DOHH2 (cell line): ENCODE measurements at regions not wholly inside any gene's neighbourhood (a gene's known extent, or its start where the extent isn't known, plus 50 kb on each side); places are given as distances from the start of the nearest gene placed in this dataset.

Experiments
- H3F3A ChIP-seq: fragments of 200-600 bp; sonication (generic), shearing (Covaris generic); 2 replicates; pipeline ENCODE4 v1.6.0; 2016; ENCODE audit warnings: antibody characterized with exemption, mild to moderate bottlenecking; ENCODE audit not compliant: control insufficient read depth, insufficient read depth
- H3K27ac ChIP-seq: fragments of 200-600 bp; sonication (generic); 2 replicates; pipeline ENCODE4 v1.5.1; 2014; ENCODE audit warnings: low read depth, mild to moderate bottlenecking, low read length, moderate library complexity
- H3K27me3 ChIP-seq: fragments of 200-600 bp; sonication (generic); 2 replicates; pipeline ENCODE4 v1.6.1; 2014; ENCODE audit warnings: mild to moderate bottlenecking, low read length, mixed read lengths; ENCODE audit not compliant: control insufficient read depth
- H3K36me3 ChIP-seq: fragments of 200-600 bp; sonication (generic); 2 replicates; pipeline ENCODE4 v1.6.1; 2014; ENCODE audit warnings: mild to moderate bottlenecking, low read length, moderate library complexity, mixed read lengths; ENCODE audit not compliant: control insufficient read depth
- H3K4me1 ChIP-seq: fragments of 200-600 bp; sonication (generic); 2 replicates; pipeline ENCODE4 v1.6.1; 2014; ENCODE audit warnings: mild to moderate bottlenecking, low read length, mixed read lengths; ENCODE audit not compliant: control insufficient read depth
- H3K4me2 ChIP-seq: fragments of 200-600 bp; sonication (generic); 2 replicates; pipeline ENCODE4 v1.6.0; 2014; ENCODE audit warnings: mild to moderate bottlenecking, low read length, moderate library complexity
- H3K4me3 ChIP-seq: fragments of 200-600 bp; sonication (generic); 2 replicates; pipeline ENCODE4 v1.5.1; 2014; ENCODE audit warnings: mild to moderate bottlenecking, low read length, mixed read lengths
- H3K79me2 ChIP-seq: fragments of 200-600 bp; sonication (generic); 2 replicates; pipeline ENCODE4 v1.6.1; 2014; ENCODE audit warnings: mild to moderate bottlenecking, low read length, mixed read lengths; ENCODE audit not compliant: control insufficient read depth
- H3K9me2 ChIP-seq: fragments of 200-600 bp; sonication (generic); replicated peaks from 2 replicates; pipeline ENCODE4 v1.6.1; 2014; ENCODE audit warnings: mild to moderate bottlenecking, low read length, mixed read lengths; ENCODE audit not compliant: control insufficient read depth
- H3K9me3 ChIP-seq: fragments of 200-600 bp; sonication (generic); 2 replicates; pipeline ENCODE4 v1.6.1; 2014; ENCODE audit warnings: antibody characterized with exemption, low read length, mixed read lengths; ENCODE audit not compliant: control insufficient read depth, insufficient read depth
- H4K20me1 ChIP-seq: fragments of 200-600 bp; sonication (generic); 2 replicates; pipeline ENCODE4 v1.6.0; 2014; ENCODE audit warnings: low read depth, mild to moderate bottlenecking, antibody characterized with exemption, low read length, moderate library complexity; ENCODE audit not compliant: control insufficient read depth, insufficient read depth
- EZH2phosphoT487 ChIP-seq: fragments of 200-600 bp; sonication (generic); IDR thresholded peaks from 2 replicates; pipeline ENCODE4 v1.6.1; 2017; ENCODE audit warnings: borderline replicate concordance, mild to moderate bottlenecking, antibody characterized with exemption, low read length, moderate library complexity, mixed read lengths
- TF ChIP-seq, protein P1 (sequence below): fragments of 200-600 bp; sonication (generic); IDR thresholded peaks from one replicate; pipeline ENCODE4 v1.5.1; 2014; ENCODE audit warnings: antibody characterized with exemption, mild to moderate bottlenecking, low read depth, low read length; ENCODE audit not compliant: poor library complexity, severe bottlenecking

DNA sequence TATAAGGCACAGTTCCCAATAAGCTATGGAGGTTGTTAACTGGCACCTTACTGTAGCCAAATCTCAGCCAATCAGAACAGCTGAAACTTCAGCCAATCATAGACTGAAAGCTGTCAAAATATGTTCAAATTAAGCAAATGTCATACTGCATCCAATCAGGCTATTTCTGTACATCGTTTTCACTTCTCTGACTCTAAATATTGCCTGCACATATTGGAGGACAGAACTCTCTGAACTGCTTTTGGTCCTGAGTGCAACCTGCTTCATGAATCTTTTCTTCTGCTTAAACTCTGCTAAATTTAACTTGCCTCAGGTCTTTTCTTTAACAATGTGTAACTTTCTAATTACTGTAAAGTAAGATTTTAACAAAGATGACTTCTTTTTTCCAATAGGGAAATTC lies 1198.9 kb upstream of the PCDH7 start:
- H3K36me3 ChIP-seq, result no peaks in the 10 kb centered on the region
- H3K27ac ChIP-seq, result no peak overlapping the region
- H3K4me1 ChIP-seq, result no peaks in the 10 kb centered on the region
- H3K79me2 ChIP-seq, result no peaks in the 10 kb centered on the region
- TF ChIP-seq, protein P1, sequence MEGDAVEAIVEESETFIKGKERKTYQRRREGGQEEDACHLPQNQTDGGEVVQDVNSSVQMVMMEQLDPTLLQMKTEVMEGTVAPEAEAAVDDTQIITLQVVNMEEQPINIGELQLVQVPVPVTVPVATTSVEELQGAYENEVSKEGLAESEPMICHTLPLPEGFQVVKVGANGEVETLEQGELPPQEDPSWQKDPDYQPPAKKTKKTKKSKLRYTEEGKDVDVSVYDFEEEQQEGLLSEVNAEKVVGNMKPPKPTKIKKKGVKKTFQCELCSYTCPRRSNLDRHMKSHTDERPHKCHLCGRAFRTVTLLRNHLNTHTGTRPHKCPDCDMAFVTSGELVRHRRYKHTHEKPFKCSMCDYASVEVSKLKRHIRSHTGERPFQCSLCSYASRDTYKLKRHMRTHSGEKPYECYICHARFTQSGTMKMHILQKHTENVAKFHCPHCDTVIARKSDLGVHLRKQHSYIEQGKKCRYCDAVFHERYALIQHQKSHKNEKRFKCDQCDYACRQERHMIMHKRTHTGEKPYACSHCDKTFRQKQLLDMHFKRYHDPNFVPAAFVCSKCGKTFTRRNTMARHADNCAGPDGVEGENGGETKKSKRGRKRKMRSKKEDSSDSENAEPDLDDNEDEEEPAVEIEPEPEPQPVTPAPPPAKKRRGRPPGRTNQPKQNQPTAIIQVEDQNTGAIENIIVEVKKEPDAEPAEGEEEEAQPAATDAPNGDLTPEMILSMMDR, result no peak
- no peak for TF ChIP-seq EZH2phosphoT487
- no peaks in the 10 kb centered on the region for H4K20me1 ChIP-seq
- no peaks in the 10 kb centered on the region for H3F3A ChIP-seq
- no peak overlapping the region for H3K4me3 ChIP-seq
- no peaks in the 10 kb centered on the region for H3K9me2 ChIP-seq
- H3K9me3 ChIP-seq, result no peaks in the 10 kb centered on the region
- no peaks in the 10 kb centered on the region for H3K27me3 ChIP-seq
- H3K4me2 ChIP-seq, result no peak overlapping the region

DNA sequence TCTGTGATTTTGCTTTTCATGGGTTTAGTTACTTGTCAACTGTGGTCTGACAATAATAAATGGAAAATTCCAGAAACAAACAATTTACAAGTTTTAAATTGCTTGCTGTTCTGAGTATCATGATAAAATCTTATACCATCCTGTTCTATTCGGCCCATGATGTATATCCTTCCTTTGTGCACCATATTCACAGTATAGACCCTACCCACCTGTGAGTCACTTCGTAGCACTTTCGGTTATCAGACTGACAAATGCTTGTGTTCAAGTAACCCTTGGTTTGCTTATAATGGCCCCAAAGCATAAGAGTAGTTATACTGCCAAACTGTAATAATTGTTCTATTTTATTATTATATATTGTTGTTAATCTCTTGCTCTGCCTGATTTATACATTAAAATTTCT lies 1183.4 kb upstream of the PCDH7 start:
- Histone ChIP-seq H3K36me3 (no peaks in the 10 kb centered on the region), H3F3A (no peaks in the 10 kb centered on the region), H3K4me3 (no peak overlapping the region), H3K9me3 (peaks cover under 1% of the 10 kb centered on the region; the same call in 1 of the 2 replicates), H3K79me2 (no peaks in the 10 kb centered on the region), H3K9me2 (no peaks in the 10 kb centered on the region), H3K27ac (no peak overlapping the region), H3K27me3 (no peaks in the 10 kb centered on the region), H3K4me1 (no peaks in the 10 kb centered on the region), H3K4me2 (no peak overlapping the region), H4K20me1 (no peaks in the 10 kb centered on the region)
- no peak for TF ChIP-seq EZH2phosphoT487
- TF ChIP-seq, protein P1, result no peak

DNA sequence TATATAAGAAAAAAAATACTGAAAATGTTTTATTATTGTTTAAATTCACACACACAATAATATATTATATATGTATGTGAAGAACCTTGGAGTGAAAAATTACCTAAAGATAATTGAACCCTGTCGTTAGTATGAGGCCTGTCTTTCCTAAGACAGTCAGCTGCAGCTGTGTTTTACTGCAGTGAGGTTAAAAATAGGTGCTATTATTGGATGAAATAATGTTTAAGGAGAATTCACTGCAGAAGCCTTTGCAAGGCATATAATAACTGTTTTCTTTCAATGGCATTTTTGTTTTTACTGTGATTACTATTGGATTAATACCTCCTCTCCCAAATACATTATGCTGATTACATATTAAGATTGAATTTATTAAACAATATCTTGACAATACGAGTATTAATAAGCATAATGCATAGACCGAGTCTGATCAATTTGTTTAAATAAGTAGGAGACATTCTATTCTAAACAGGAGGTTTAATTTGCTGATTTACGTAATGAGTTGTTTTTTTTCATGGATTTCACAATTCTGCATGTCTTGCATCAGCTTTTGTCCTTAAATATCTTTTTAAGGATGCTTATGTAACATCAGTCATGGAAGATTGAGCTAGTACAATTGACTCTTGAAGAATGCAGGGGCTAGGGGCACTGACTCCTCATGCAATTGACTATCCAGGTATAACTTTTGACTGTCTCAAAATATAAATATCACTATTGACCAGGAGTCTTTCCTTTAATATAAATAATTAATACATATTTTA lies 1181.1 kb upstream of the PCDH7 start:
- Histone ChIP-seq H3F3A (no peaks in the 10 kb centered on the region), H3K4me2 (no peak overlapping the region), H3K4me3 (no peak overlapping the region), H3K4me1 (no peaks in the 10 kb centered on the region), H4K20me1 (no peaks in the 10 kb centered on the region), H3K36me3 (no peaks in the 10 kb centered on the region), H3K9me3 (peaks cover 13% of the 10 kb centered on the region; the same call in 1 of the 2 replicates), H3K79me2 (no peaks in the 10 kb centered on the region), H3K27me3 (no peaks in the 10 kb centered on the region), H3K9me2 (no peaks in the 10 kb centered on the region), H3K27ac (no peak overlapping the region)
- TF ChIP-seq EZH2phosphoT487, result no peak
- TF ChIP-seq, protein P1, result no peak
